SK-N-MC (cell line): ENCODE measurements at regions not wholly inside any gene's neighbourhood (a gene's known extent, or its start where the extent isn't known, plus 50 kb on each side); places are given as distances from the start of the nearest gene placed in this dataset.

Experiments
- EZH2 ChIP-seq: fragments of 200-600 bp; sonication (generic); IDR thresholded peaks from one replicate; pipeline ENCODE4 v1.6.1; 2017; ENCODE audit warnings: antibody characterized with exemption
- FOXP2 ChIP-seq: optimal IDR thresholded peaks from 2 replicates; pipeline ENCODE3; 2011; ENCODE audit warnings: mild to moderate bottlenecking, moderate library complexity; ENCODE audit not compliant: insufficient read depth; ENCODE audit errors: extremely low read length, control extremely low read depth
- POLR2AphosphoS5 ChIP-seq: IDR thresholded peaks from 2 replicates; pipeline ENCODE4 v1.6.1; 2012; ENCODE audit warnings: mild to moderate bottlenecking, low read depth, low read length, borderline replicate concordance

GRCh38 chr11:11003226-11003625 is 145.4 kb upstream of the ZBED5 start:
- TF ChIP-seq EZH2, result no peak
- TF ChIP-seq POLR2AphosphoS5, result no peak
- no peak for TF ChIP-seq FOXP2
